RWPE1 (cell line): ENCODE measurements at regions not wholly inside any gene's neighbourhood (a gene's known extent, or its start where the extent isn't known, plus 50 kb on each side); places are given as distances from the start of the nearest gene placed in this dataset.

Source experiments
- CTCF ChIA-PET: fragments of 350-600 bp; sonication (Branson Sonifier 250); formaldehyde crosslinking; extraction: SDS; loops from one replicate; lab custom pipeline; 2021; lab: Yijun Ruan, JAX
- POLR2A ChIA-PET: fragments of 400-600 bp; formaldehyde crosslinking; extraction: SDS; loops from one replicate; lab custom pipeline; 2020; ENCODE audit warnings: antibody characterized with exemption; ENCODE audit not compliant: low non-redundant PET; lab: Yijun Ruan, JAX
- DNase-seq: peaks from one replicate; pipeline ENCODE4 v3.0.0; 2012; ENCODE audit warnings: low spot score
- H3K27ac ChIP-seq: fragments of 450-650 bp; 2 replicates; pipeline ENCODE4 v1.5.1; 2017
- TF ChIP-seq, protein P1 (sequence below): fragments of 450-650 bp; conservative IDR thresholded peaks from 2 replicates; pipeline ENCODE4 v1.5.1; 2017; ENCODE audit warnings: low read depth, mild to moderate bottlenecking

- ChIA-PET POLR2A (no interaction called here), CTCF (no interaction called here)
- TF ChIP-seq, protein P1, sequence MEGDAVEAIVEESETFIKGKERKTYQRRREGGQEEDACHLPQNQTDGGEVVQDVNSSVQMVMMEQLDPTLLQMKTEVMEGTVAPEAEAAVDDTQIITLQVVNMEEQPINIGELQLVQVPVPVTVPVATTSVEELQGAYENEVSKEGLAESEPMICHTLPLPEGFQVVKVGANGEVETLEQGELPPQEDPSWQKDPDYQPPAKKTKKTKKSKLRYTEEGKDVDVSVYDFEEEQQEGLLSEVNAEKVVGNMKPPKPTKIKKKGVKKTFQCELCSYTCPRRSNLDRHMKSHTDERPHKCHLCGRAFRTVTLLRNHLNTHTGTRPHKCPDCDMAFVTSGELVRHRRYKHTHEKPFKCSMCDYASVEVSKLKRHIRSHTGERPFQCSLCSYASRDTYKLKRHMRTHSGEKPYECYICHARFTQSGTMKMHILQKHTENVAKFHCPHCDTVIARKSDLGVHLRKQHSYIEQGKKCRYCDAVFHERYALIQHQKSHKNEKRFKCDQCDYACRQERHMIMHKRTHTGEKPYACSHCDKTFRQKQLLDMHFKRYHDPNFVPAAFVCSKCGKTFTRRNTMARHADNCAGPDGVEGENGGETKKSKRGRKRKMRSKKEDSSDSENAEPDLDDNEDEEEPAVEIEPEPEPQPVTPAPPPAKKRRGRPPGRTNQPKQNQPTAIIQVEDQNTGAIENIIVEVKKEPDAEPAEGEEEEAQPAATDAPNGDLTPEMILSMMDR = no peak
- no peak for DNase-seq
- H3K27ac ChIP-seq = no peak overlapping the region
Observed at GRCh38 chr2:16034151-16034974, 94.0 kb downstream of the MYCN start.

- no peak for DNase-seq
- POLR2A ChIA-PET = no interaction called here
- TF ChIP-seq, protein P1 = no peak
- H3K27ac ChIP-seq = no peak overlapping the region
- CTCF ChIA-PET = no interaction called here
Observed at GRCh38 chr2:16033032-16033293, 92.6 kb downstream of the MYCN start.

DNA sequence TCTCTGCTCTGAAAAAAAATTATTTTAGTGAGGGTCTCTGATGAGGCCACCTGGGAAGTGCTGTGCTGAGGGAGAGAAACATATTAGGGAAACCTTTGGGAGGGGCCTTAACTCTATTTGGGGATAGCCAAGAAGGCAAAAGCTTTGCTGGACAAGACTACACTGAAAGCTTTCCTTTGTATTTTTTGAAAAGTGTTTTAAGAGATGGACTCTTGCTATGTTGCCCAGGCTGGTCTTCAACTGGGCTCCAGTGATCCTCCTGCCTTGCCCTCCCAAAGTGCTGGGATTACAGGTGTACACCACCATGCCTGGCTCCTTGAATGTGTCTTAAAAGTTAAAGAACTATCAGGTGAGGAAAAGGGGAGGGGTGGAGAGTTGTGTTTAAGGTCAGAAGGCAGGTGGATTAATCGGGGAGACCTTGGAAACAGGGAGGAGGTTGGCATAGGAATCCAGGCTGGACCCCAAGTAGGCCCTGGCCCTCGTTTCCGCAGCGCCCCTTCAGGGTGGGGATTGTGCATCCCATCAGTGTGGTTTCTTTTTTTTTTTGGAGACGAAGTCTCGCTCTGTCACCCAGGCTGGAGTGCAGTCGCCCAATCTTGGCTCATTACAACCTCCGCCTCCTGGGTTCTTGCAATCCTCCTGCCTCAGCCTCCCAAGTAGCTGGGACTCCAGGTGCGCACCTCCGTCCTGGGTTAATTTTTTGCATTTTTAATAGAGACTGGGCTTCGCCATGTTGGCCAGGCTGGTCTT, 92.1 kb downstream of the MYCN start:
- no peak for DNase-seq
- POLR2A ChIA-PET = no interaction called here
- TF ChIP-seq, protein P1 = no peak

DNA sequence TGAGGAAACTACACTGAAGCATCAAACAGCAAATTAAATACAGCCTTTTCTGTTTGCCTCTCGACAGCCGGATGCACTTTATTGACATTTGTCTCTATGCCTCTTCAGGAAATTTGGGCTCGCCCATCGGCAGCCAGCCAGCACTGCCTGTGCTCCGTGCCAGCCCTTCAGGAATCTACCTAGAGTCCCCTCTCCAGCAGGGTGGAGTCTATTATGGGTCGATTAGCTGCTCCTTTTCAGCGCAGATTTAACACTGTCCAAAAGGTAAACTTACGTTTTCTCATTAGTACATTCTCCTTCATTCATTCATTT, 91.5 kb downstream of the MYCN start:
- H3K27ac ChIP-seq = no peak overlapping the region
- DNase-seq = no peak

More for the DNA sequence above, 92.1 kb downstream of the MYCN start:
- CTCF ChIA-PET = no interaction called here
- no peak overlapping the region for H3K27ac ChIP-seq

GRCh38 chr2:16031058-16031847, 90.9 kb downstream of the MYCN start:
- TF ChIP-seq, protein P1 = no peak
- H3K27ac ChIP-seq = no peak overlapping the region
- POLR2A ChIA-PET = no interaction called here
- CTCF ChIA-PET = interaction anchor here (0.6 kb wide), 1 partner anchor 315 kb away, joined by 4 read pairs; no protein-coding TSS in a partner anchor
- DNase-seq = no peak

More for the DNA sequence above, 91.5 kb downstream of the MYCN start:
- POLR2A ChIA-PET = no interaction called here
- TF ChIP-seq, protein P1 = no peak
- CTCF ChIA-PET = no interaction called here

DNA sequence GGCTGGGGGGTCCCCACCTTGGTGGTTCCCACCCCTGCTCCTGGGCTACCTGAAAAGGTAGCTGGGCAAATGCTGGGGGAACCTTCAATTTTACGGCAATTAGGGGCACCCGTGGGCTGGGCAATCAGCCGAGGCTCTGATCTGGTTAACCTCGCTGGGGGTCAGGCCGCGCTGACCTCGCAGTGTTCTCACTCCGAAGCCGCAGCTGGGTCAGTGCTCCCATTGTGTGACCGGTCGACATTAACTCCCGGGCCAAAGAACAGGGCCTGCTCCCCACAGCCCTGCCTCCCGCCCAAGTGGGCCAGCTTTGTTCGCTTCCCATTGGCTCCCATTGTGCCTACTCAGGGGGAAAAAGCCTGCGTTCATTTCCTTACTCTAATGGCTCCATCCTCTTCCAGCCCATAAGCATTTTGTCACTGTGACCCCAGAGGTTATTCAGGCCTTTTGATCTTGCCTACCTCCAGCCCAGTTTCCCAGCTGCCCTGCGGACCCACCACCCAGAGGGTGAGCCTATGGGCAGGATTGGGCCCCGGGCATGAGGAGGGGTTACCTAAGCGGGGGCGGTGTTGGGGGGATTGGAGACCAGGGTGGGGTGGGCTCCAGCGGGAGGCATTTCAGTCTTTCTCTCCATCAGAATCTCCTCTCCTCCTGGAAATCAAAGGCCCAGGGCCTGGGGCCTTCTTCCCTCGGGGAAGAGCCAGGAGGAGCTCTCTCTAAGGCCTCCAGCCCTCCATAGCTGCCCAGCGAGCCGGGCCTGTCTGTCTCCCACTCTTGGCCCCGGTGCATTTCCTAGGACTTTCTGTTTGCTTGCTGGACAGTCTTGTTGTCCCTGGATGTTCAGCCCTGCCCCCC, 90.1 kb downstream of the MYCN start:
- TF ChIP-seq, protein P1 = no peak
- ChIA-PET CTCF (interaction anchor here (0.6 kb wide), 3 partner anchors 65 to 314 kb away, joined by 3 to 4 read pairs (median 3); no protein-coding TSS in a partner anchor), POLR2A (no interaction called here)
- no peak for DNase-seq
- H3K27ac ChIP-seq = no peak overlapping the region
